ENCODE measurements at regions not wholly inside any gene's neighbourhood (a gene's known extent, or its start where the extent isn't known, plus 50 kb on each side); places are given as distances from the start of the nearest gene placed in this dataset.

DNA sequence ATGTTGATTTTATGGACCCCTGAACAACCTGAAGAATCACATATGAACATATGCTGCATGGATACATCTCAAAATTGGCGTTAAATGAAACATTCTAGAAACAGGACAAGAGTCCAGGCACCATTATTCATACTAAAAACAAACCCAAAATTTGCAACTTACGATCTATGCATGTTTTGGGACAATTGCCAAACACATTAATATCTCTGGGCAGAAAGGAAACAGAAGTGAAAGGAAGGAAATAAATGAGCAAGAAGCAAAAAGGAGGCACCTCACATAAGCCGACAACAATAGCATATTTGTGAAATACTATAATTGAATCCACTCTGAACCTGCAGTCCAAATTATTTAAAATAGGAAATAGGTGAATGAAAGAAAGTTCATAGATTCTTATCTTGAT, 1505.3 kb downstream of the AACS start:
- DNase-seq (ENCODE audit: low spot score), result no peak

DNA sequence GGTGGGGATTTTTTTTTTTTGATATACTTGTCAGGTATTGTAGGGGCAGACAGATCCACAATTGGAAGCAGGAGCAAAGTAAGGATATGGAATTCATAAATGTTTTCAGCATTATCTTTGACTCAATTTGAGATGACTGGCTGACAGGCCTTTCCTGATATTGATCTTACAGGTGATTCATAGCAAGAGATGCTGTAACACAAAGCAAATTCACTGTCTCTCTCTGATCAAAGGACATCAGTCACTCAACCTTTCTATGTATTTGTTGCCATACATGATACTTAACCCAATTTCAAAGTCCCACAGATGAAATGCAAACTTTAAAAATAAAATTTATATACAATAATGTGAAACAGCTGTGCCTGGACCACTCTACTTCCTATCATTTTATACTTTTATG, 1506.9 kb downstream of the AACS start:
- no peak for DNase-seq (ENCODE audit: low spot score)

DNA sequence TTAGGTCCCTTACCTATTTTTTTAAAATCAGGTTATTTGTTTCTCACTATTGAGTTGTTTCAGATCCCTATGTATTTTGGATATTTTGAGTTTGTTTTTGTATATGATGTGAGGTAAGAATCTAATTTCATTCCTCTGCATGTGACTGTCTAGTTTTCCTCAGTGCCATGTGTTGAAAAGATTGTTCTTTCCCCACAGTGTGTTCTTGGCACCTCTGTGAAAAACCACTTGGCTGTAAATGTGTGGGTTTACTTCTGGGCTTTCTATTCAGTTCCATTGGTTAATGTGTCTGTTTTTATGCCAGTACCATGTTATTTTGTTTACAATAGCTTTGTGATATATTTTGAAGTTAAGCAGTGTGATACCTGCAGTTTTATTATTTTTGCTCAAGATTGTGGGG, 1516.4 kb downstream of the AACS start:
- no peak for DNase-seq (ENCODE audit: low spot score)

DNA sequence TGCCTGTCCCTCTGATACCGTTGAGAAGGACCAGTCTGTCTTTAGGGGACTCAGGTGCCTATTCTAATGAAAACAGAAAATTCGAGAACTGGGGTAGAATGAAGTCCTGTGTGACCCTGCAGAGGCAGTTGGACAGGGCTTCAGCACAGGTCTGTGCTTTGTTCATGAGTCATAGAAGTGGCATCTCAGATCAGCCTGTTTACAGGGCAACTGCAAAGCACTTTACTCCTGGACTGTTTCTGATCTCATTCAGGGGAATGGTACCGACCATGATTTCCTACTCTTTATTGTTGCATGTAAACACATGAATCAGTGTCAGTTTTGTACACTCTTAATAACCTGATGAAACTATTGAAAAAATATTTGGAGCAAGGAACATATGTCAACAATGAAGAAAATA, 1517.0 kb downstream of the AACS start:
- no peak for DNase-seq (ENCODE audit: low spot score)

DNA sequence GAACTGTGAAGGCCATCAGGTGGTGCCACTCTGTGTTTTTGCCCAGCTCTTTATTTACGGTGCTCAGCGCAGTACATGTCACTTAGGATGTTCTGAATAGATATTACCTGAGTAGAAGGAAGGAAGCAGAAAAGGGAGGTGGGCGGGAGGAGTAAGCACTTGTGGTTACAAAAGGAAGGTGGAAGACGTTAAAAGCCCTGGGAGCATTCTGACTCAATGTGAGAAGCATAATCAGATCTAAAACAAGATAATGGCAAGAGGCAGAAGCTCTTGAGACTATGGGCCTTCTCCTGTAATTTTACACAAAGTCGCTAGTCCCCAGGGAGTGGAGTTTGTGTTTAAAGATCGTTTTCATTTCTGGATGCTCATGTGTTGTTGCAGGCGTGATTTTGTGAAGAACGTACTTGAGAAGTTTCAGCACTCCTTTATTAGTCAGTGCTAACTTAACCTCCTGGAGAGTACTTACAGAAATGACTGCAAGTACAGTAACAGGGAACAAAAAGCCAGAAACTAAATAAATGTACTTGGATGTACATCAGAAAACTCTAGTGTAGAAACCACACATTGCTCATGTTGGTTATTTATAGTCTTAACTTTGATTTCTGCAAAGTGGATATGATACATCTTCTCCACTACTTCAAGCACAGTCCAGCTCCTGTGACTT, 1523.5 kb downstream of the AACS start:
- no peak for DNase-seq (ENCODE audit: low spot score)

DNA sequence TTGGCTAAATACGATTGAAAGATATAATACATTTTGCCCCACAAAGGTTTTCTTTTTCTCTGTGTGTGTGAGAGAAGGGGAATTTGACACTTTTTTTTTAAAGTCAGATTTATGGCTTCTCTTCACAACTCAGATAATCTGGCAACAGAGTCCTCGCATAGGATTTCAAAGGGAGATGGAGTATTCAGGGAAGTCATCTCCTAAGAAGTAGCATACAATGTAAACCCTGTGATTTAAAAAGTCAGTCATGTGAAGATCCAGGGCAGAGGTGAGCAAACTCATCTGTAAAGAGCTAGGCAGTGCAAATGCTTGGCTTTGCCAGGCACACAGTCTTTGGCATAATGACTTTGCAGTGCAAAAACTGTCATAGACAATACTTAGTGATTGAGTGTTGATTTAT, 1526.3 kb downstream of the AACS start:
- DNase-seq (ENCODE audit: low spot score), result no peak

DNA sequence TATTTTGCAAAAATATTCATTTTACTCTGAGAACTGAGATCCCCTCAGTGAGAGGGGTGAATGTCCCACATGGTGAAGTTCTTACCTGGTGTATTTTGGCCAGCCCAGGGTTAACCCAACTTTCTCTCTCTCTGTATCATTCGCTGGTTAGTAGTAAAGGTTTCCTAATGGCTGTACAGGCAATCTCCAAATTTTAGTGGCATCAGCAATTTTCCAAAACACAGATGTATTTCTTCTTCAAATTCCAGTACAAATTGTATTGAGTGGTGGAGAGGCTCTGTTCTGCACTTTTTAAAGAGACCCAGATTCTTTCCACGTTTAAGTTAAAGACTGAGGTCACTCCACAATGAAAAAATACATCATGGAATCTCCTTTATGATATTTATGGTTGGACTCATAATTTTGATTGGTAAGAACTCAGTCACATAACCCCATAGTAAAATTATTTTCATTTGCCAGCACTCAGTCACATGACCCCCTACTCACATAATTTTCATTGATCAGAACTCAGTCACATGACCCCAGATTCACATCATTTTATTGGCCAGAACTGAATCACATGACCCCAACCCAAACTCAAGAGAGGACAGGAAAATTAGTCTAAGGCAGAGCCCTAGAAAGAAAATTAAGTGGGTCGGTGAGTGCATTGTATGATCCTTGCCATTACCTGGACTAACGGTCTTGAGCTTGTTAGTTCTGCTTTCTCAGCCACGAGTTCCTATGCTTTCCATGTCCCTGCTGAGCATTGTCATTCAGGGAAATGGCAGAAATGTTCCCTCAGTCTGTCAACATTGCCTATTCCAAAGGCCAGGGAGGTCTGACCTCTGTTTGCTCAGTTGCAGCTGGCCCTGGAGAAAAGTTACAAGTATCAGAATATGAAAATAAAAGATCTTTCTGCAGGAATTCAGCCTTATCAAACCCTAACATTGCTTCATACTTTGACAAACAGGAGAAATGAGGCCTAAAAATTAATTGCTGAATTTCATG, 1536.2 kb downstream of the AACS start:
- no peak for DNase-seq (ENCODE audit: low spot score)

DNA sequence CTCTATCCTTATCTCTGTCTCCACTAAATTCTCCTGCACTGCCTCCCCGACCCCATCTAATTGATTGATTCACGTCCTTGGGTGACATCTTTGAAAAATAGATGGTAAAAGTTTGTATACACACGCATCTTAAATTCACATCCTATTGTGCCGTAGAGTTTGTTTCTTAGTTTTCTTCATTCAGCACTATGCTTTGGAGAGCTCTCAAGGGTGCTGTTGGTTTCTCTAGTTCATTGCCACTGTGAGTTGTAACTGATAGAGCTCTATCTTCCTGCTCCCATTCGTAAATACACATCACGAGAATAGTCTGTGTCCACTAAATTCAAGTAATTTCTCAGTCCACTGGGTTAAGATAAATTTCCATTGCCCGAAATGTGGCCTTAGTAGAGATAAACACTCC, 1537.4 kb downstream of the AACS start:
- no peak for DNase-seq (ENCODE audit: low spot score)

DNA sequence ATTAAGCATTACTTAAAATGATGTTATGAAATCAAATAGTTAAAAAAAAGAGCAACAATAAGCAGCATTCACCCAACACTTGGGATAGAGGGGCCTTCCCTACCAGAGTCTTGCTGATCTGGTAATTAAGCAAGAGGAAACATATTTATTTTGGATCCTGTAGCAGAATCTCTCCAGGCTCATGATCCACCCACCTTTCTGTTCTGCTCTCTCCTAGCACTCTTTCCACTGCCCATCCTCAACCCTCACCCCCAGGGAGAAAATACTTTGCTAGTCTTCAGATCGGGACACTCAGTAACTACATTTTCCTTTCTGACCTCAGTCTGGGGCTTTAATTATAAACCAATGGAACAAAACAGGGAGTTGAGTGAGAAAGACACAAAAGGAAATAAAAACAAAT, 1541.9 kb downstream of the AACS start:
- DNase-seq (ENCODE audit: low spot score), result no peak

DNA sequence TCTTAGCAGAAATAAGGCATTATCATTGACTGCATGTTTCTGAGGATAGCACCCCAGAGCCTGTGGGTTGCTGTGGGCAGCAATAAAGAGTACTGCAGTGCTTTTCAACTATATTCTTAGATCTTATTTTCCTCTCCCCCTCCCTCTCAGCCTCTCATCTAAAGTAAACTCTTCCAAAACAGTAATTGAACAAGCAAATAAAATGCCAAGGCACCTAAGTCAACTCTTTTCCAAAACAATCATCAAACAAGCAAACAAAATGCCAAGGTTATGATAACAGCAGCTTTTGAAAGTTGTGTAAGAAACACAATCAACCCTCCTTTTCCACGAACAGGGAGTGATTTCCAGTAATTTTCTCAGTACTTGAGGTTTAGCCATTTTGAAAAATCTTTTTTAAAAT, 1542.6 kb downstream of the AACS start:
- DNase-seq (ENCODE audit: low spot score), result no peak

DNA sequence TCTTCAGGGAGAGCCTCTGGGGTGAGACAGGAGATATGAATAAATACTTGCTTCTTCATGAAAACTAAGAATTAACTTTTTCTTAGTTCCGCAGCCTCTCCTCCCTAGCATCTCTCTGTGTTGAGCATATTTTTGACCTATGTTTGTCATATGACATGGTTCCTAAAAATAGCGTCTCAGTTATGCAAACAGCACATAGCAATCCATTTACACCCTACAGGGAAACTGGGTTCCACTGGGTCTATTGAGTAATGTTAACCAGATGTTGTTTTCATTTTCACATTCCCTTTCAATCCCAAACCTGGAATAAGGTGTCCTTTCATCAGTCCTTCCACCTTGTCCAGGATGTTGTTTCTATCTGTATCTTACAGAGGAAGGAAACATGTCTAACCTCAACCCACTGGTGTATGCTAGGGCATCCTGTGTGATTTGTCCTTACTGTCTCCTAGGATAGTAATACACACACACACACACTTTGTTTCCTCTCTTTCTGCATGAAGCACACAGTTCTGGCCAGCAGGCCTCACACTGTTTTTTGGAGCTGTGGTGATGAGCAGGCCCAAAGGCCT, 1543.5 kb downstream of the AACS start:
- no peak for DNase-seq (ENCODE audit: low spot score)

DNA sequence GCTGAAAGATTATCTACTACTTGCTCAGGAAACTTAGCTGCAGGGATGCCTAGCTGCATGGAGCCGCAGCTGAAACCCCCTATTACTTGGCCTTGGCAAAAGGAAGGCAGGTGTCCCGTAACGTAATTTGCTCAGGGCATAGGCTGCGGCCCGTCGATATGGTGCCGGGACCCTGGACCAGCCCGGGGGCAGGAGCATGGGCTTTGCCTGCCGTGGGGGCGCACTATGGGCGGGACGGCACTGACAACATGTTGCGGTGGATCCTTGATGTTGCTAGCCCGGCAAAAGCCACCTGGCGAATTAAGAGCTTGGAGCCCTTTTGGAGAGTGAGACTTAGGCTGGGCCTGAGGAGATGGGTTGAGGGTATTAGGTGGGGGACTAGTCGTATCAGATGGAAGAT, 1551.2 kb downstream of the AACS start:
- no peak for DNase-seq (ENCODE audit: low spot score)

DNA sequence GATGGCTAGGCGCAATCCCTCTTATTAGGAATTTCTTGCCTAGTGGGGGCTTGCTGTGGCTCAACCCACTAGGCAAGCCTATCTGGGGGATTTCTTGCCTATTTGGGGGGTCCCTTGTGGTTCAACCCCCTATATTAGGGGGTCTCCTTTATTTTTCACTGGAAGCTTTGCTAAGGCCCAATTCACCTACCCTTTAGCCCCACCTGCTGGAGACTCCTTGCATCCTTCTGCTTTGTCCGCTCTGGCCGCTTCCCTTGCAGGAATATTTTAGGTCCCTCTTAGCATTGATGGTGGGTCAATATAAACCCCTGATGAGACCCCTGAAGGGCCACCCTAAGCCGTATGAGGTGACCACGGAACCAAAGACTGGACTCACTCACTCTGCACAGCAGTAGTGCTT, 1552.1 kb downstream of the AACS start:
- peak; percentile 25 for DNase-seq (ENCODE audit: low spot score)

DNA sequence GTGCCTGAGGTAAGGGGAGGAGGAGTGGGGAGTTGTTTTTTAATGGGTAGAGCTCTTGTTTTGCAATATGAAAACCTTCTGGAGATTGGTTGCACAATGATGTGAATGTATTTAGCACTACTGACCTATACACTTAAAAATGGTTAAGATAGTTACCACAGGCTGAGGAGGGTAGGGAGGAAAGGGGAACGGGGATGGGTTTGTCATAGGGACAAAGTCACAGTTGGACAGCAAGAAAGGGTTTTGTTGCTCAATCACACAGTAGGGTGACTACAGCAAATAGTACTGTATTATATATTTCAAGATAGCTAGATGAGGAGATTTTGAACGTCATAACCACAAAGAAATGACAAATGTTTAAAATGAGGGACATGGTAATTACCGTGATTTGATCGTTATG, 1562.4 kb downstream of the AACS start:
- DNase-seq (ENCODE audit: low spot score), result no peak

DNA sequence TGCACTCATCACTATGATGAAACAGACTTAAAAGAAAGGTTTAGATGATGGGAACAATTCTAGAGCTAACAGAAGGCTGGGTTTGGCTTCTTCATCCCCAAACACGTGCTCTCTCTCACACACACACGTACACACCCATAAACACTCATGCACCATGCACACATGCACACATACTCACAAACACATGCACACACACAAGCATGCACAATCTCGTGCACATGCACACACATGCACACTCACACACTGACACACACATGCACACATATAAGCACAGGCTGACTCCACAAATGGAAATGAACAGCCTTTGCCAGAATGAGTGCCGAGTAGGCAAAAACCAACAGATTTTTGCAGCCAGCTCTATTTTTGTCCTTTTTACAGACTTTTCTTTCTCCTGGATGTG, 1571.6 kb downstream of the AACS start:
- no peak for DNase-seq (ENCODE audit: low spot score)

DNA sequence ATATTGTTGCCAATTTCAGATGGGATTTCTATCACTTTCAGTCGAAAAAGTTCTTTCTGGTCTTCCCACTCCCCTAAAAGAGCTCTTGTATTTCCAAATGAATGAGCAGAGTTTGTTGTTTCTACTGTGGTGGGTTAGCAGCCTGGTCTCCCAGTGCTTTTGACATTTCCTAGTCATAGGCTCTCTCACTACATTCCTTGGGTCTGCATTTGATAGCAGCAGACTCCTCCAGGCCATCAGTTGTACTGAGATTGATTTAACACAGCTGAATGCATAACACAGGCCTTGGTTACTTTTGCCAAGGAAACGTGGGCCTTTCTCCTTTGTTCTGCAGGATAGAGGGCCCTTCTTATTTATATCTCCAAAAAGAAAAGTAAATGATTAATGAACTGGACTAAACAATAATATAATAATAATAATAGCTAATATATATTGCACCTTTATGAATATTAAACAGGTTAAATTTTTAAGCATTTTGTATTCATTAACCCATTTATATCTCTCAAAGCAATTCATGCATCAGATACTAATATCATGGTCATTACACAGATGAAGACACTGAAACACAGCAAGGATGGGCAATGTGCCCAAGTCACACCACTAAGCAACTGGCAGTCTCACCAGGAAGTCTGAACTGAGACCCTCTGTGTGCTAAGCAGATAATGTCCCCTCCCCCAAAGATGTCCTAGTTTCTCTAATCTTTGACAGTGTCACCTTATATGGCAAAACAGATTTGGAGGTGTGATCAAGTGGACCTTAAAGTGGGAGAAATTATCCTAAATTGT, 1579.2 kb downstream of the AACS start:
- DNase-seq (ENCODE audit: low spot score), result no peak

DNA sequence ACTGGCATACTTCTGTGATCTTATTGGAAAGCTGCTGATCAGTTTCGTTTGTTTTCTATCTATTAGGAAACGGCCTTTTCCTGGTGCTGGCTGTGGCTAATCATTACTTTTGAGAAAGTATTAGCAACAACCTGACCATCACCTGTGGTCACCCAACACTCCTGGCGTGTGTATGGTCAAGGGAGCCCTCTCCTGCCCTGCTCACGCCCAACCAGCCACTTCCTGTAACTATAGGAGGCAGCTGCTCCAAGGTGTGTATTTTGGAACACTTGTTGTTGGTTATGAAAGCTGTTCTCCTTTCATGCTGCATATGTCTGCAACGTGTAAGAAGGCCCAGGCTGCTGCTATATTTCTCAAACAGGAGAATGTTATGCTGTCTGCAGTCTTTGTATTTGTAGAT, 1582.8 kb downstream of the AACS start:
- no peak for DNase-seq (ENCODE audit: low spot score)

DNA sequence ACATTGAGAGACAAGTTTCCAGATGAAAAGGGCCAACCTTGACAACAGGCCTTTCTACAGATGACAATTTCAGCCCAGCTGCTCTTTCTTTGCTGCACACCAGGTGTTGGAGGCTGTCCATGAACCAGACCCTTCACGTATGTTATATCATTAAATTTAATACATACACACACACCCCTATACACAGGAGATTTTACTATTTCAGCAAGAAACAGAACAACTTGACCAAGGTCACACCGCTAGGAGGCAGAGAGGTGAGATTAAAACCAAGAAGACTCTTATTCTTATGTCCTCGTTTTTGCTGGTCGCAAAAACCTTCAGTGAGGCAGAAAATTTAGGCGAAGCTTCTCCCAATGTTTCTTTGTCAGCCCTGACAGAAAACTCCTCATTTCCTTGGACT, 1585.9 kb downstream of the AACS start:
- no peak for DNase-seq (ENCODE audit: low spot score)

DNA sequence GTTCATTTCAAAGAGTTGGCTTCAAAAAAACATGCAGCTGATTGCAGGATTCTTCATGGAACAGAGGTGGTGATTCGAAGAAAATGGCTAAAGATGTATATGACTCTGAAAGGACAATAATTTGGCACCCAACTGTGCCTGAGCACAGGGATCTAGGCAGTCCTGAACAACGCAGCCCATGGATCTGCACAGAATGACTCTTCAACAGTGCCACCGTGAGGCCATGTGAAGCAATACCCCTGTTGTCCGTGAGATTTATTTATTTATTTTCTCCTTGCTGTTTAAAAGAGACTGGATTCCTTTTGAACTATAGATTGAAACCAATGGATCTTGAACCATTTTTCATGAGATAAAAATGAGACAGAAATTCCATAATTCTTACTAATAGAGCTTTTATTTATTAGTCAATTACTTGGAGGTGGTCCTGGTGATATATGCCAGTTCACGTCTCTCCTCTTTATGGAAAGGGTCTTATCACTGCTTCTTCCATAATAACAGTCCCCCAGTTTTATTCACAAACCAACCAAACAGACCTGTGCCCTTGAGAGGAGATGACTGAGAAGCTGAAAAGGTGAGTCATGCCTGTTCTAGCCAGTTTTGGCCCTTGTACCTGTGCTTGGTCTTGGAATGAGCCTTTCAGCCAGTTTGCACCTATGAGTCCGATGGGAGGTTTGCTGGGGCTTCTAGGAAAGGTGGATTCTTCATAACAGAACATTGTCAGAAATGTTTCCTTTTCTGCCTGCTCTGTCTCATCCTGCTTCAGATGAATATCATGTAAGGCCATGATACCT, 1598.3 kb downstream of the AACS start:
- peak; percentile 14 for DNase-seq (ENCODE audit: low spot score)

DNA sequence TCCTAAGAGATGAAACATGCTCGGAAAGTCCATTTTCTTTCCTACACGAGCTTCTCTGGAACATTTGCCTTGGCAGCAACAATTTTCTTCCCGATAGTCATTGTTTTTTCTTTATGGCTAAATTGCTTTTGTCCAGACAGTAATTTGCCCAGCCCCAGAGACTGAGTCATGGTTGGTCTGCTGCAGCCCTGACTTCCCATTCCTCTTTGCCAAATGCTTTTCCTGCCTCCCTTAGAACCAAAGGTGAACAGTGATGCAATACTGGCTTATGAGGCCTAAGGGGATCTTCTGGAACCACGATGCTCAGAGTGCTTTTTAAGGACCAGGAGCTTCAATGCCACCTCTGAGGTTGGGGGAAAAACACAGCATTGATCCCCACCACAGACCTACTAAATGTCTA, 1599.6 kb upstream of the TMEM132C start:
- no peak for DNase-seq (ENCODE audit: low spot score)

DNA sequence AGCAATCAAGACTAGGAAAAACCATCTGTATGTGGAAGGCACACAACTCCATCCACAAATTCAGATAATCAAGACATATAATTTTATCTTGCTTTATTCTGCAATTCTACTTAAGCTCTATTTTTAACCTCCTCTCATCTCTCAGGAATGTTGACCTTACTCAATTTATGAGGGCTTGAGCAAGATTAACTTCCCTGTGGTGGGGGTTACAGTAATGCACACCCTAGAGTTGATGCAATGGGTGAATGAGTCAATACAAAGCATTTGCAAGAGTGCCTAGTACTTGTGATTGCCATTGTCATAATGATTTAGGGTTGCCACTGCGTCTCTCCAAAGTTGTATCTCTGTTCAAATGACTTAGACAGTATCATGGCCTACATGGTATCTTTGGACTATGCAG, 1598.4 kb upstream of the TMEM132C start:
- DNase-seq (ENCODE audit: low spot score), result no peak
